Stimulated activated naive B cell treated with anti-CD40 and anti-IgM and Interleukin-4, amounts not matched to agents 10 μg/mL and 1 μg/mL and 100 μg/mL, for 72 hours (primary cell): ENCODE measurements at regions not wholly inside any gene's neighbourhood (a gene's known extent, or its start where the extent isn't known, plus 50 kb on each side); places are given as distances from the start of the nearest gene placed in this dataset.
"Not testable (repeated sequence)": the region's sequence is repeated elsewhere in the genome, so short reads cannot be mapped to it uniquely, and the experiment has no call there.

ENCODE experiments used
- ATAC-seq, 2 donors: fragments of 150-1000 bp; cut with Tn5 transposase; replicated peaks; 2 replicates each; pipeline ENCODE4 v1.10.0; 2021; ENCODE audit warnings: moderate library complexity in 1 of 2
- DNase-seq: peaks from one replicate; pipeline ENCODE4 v3.0.0; 2021
- H3K27ac Mint-ChIP-seq: one replicate; pipeline ENCODE4 v1.8.0; 2022; ENCODE audit warnings: mild to moderate bottlenecking, mixed read lengths
- H3K27me3 Mint-ChIP-seq, 2 donors: one replicate each; pipeline ENCODE4 v1.8.0; 2022; ENCODE audit warnings: mixed read lengths in 2 of 2
- H3K36me3 Mint-ChIP-seq, 2 donors: one replicate each; pipeline ENCODE4 v1.8.0; 2022; ENCODE audit warnings: mixed read lengths in 2 of 2, mild to moderate bottlenecking in 1 of 2
- H3K4me1 Mint-ChIP-seq, 2 donors: one replicate each; pipeline ENCODE4 v1.8.0; 2022; ENCODE audit warnings: mixed read lengths in 2 of 2, mild to moderate bottlenecking in 1 of 2
- H3K4me3 Mint-ChIP-seq, 2 donors: one replicate each; pipeline ENCODE4 v1.8.0; 2022; ENCODE audit warnings: mild to moderate bottlenecking in 2 of 2, mixed read lengths in 2 of 2, moderate library complexity in 1 of 2
- H3K9me3 Mint-ChIP-seq, 2 donors: one replicate each; pipeline ENCODE4 v1.8.0; 2022; ENCODE audit warnings: mixed read lengths in 2 of 2, mild to moderate bottlenecking in 1 of 2

DNA sequence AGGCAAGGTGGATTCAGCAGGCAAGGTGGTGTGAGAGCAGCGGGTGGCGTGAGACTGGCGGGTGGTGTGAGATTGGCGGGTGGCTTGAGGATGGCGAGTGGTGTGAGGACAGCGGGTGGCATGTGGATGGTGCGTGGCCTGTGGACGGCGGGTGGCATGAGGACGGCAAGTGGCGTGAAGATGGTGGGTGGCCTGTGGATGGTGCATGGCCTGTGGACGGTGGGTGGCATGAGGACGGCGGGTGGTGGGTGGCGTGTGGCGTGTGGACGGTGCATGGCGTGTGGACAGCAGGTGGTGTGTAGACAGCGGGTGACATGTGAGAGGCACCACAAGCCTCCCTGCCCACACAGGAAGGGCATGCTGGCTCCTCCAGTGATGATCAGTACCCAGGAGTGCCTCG lies 186.9 kb upstream of the SALL3 start:
- DNase-seq (no peak), ATAC-seq (no peak)
- H3K36me3 Mint-ChIP-seq, result no peaks in the 10 kb centered on the region
- H3K4me1 Mint-ChIP-seq, result no peaks in the 10 kb centered on the region
- H3K9me3 Mint-ChIP-seq, result peaks cover 1 to 7% of the 10 kb centered on the region in 2 donors
- no peak overlapping the region for H3K4me3 Mint-ChIP-seq
- H3K27me3 Mint-ChIP-seq, result peaks cover 0 to 5% of the 10 kb centered on the region in 2 donors
- no peak overlapping the region for H3K27ac Mint-ChIP-seq

DNA sequence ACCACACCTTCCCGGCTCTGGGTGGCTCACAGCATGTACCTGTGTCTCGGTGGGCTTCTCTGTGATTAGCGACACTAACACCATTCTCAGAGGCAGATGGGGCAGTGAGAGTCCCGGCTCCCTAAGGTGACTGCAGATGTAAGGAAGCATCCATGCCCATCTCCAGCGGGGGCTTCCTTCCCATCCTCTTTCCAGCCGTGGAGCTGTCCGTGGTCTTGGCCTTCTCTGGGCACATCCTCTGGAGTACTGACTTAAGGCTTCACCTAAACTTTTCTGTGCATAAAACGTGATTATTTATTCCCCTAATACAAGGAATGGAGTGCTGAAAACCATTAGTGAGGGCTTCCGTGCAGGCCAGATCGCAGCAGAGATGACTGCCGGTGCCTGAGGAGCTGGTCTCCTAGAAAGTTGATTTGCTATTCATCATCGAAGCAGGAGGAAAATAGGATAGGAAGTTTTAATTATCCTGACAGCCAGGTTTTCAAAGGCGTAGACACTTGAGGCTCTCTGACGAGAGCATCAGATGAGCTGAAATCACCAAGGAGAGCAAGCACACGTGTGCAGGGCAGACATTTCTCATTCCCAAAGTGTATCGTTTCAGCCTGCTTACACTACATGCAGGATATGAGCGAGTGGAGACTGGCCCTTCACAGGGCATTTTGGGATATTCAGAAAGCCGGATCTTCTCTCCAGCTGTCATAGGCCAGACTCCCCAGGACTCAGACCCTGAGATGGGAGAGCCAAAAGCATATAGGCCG lies 186.1 kb upstream of the SALL3 start:
- DNase-seq (no peak), ATAC-seq (no peak)
- H3K27ac Mint-ChIP-seq, result no peak overlapping the region
- H3K36me3 Mint-ChIP-seq, result no peaks in the 10 kb centered on the region
- H3K4me3 Mint-ChIP-seq, result no peak overlapping the region
- H3K9me3 Mint-ChIP-seq, result peaks cover 1 to 7% of the 10 kb centered on the region in 2 donors
- H3K4me1 Mint-ChIP-seq, result no peaks in the 10 kb centered on the region
- H3K27me3 Mint-ChIP-seq, result peaks cover 0 to 5% of the 10 kb centered on the region in 2 donors

DNA sequence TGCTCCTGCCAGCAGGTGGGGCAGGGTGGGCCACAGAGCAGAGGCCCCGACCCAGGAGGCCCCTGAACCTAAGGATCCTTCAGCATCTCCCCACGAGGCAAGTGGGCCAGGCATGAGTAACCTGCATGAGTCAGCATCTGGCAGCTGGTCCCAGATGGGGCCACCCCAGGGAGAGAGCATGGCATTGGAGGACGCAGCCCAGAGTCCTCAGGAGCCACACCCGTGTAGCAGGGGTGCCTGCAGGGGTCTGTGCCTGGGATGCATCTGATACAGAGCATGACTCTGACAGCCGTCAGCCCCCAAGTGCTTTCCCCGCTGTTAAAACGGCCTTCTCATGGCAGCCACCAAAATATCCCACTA lies 185.6 kb upstream of the SALL3 start:
- DNase-seq (no peak), ATAC-seq (no peak)
- no peaks in the 10 kb centered on the region for H3K4me1 Mint-ChIP-seq
- peaks cover 0 to 5% of the 10 kb centered on the region in 2 donors for H3K27me3 Mint-ChIP-seq
- H3K4me3 Mint-ChIP-seq, result no peak overlapping the region
- no peaks in the 10 kb centered on the region for H3K36me3 Mint-ChIP-seq
- H3K9me3 Mint-ChIP-seq, result peaks cover 1 to 7% of the 10 kb centered on the region in 2 donors
- no peak overlapping the region for H3K27ac Mint-ChIP-seq

DNA sequence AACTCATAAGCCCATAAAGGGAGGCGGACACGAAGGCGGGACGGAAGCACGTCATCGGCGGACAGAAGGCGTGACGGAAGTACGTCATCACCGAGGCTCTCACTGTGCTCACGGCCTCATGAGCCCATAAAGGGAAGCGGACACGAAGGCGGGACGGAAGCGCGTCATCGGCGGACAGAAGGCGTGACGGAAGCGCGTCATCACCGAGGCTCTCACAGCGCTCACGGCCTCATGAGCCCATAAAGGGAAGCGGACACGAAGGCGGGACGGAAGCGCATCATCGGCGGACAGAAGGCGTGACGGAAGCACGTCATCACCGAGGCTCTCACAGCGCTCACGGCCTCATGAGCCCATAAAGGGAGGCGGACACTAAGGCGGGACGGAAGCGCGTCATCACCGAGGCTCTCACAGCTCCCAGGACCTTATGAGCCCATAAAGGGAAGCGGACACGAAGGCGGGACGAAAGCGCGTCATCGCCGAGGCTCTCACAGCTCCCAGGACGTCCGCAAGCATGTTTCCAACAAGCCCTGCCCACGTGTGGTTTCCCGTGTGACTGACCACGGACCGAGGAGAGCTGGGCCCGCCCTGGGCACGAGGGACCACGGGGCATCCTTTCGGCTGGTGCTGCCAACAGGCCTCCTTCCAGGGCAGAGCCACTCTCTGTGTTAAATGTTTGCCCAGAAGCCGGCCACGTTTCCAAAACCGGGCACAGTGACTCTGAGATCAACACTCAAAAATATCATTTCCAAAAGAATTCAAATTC lies 182.7 kb upstream of the SALL3 start:
- H3K9me3 Mint-ChIP-seq, result peaks cover 3 to 11% of the 10 kb centered on the region in 2 donors
- no peaks in the 10 kb centered on the region for H3K27me3 Mint-ChIP-seq
- peak overlapping the region; percentile 14 for H3K27ac Mint-ChIP-seq
- no peak overlapping the region for H3K4me3 Mint-ChIP-seq
- DNase-seq, result no peak
- no peaks in the 10 kb centered on the region for H3K36me3 Mint-ChIP-seq
- no peaks in the 10 kb centered on the region for H3K4me1 Mint-ChIP-seq
- ATAC-seq, result no peak

DNA sequence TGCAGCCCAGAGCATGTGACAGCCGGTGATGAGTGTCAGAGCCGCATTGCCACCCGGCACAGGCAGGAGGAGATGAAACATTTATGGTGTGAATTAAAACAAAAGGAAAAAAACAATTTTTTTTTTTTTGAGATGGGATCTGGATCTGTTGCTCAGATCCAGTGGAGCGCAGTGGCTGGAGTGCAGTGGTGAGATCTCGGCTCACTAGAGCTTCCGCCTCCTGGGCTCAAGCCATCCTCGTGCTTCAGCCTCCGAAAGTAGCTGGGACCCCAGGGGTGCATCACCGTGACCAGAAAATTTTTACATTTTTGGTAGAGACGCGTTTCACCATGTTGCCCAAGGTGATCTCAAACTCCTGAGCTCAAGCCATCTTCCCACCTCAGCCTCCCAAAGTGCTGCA lies 182.1 kb upstream of the SALL3 start:
- Mint-ChIP-seq H3K36me3 (no peaks in the 10 kb centered on the region), H3K4me1 (no peaks in the 10 kb centered on the region), H3K27me3 (no peaks in the 10 kb centered on the region), H3K9me3 (peaks cover 3 to 11% of the 10 kb centered on the region in 2 donors), H3K4me3 (no peak overlapping the region), H3K27ac (no peak overlapping the region)
- ATAC-seq, result no peak
- no peak for DNase-seq

- Mint-ChIP-seq H3K4me3 (no peak overlapping the region), H3K27me3 (no peaks in the 10 kb centered on the region), H3K27ac (no peak overlapping the region), H3K4me1 (no peaks in the 10 kb centered on the region), H3K36me3 (no peaks in the 10 kb centered on the region), H3K9me3 (peaks cover 3 to 11% of the 10 kb centered on the region in 2 donors)
- ATAC-seq (no peak), DNase-seq (no peak)
These were observed 181.0 kb upstream of the SALL3 start for GRCh38 chr18:78798402-78799175.

DNA sequence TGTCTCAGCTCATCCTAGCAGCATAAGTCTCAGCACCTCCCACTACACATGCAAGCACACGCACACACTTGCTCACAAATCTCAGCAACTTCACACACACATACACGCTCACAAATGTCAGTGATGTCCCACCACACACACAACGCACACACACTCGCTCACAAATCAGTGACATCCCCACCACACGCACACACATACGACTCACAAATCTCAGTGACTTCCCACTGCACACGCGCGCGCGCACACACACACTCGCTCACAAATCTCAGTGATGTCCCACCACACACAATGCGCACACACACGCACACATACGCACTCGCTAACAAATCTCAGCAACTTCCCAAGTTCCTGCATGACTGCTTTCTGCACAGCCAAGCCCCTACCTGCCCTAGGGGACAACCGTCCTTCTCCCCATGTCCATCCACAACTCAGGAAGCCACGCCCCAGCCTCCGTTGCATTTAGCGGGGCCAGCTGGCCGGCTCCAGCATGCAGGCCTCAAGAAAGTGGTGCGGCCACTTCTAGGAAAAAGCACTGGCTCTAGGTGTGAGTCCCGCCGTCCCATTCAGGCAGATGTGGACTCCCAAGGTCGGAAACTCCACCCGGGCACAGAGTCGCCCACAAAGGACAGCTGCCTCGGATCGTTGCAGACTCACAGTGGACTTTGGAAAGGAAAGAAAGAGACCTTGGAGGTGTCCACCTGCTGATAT lies 180.1 kb upstream of the SALL3 start:
- no peak for DNase-seq
- Mint-ChIP-seq H3K27me3 (no peaks in the 10 kb centered on the region), H3K4me3 (no peak overlapping the region), H3K9me3 (peaks cover 3 to 11% of the 10 kb centered on the region in 2 donors), H3K36me3 (no peaks in the 10 kb centered on the region), H3K27ac (no peak overlapping the region), H3K4me1 (no peaks in the 10 kb centered on the region)
- no peak for ATAC-seq

DNA sequence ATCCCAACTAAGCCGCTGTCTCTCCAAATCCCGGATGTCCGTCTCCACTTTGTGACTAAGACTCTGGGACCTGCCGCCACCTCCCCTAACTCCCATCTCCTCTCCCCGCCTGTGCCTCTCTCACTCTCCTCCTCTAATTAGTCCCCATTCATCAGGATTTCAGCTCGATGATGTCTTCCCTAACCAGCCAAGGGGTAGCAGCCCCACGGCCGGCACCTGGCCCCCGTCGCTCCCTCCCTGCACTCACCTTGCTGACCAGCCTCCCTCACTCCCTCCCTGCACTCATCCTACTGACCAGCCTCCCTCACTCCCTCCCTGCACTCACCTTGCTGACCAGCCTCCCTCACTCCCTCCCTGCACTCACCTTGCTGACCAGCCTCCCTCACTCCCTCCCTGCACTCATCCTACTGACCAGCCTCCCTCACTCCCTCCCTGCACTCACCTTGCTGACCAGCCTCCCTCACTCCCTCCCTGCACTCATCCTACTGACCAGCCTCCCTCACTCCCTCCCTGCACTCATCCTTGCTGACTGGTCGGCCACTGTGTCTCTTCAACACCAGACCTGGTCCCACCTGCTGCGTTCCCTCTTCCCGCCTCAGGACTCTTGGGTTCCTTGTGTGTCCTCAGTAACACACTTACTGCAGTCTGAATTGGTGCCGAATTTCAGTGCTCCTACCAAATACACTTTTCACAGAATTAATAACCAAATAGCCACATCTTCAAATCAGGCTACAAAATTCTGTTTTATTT lies 179.3 kb upstream of the SALL3 start:
- not testable (repeated sequence) for DNase-seq, H3K36me3 Mint-ChIP-seq, ATAC-seq, H3K27ac Mint-ChIP-seq, H3K4me1 Mint-ChIP-seq, H3K4me3 Mint-ChIP-seq, H3K27me3 Mint-ChIP-seq
- peaks cover 3 to 11% of the 10 kb centered on the region in 2 donors for H3K9me3 Mint-ChIP-seq

DNA sequence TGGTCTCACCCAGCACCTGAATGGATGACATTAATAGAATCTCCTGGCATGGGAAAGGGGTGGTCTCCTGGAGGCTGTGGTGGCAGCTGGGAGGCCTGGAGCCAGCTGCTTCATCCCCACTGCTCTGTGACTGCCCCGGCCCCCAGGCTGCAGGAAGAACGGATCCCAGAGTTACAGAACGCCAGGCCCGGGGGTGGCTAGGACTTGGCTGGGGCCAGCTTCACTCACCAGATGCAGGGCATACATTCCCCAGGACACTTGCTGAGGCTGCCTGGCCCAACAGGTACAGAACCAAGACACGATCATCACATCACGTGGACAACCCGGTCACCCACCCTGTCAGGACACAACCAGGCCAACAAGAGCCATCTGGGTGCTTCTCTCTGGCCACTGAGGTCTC lies 178.6 kb upstream of the SALL3 start:
- ATAC-seq (no peak), DNase-seq (no peak)
- Mint-ChIP-seq H3K27ac (no peak overlapping the region), H3K4me1 (peaks cover 2 to 7% of the 10 kb centered on the region in 2 donors), H3K4me3 (no peak overlapping the region), H3K9me3 (peaks cover 3 to 11% of the 10 kb centered on the region in 2 donors), H3K36me3 (no peaks in the 10 kb centered on the region), H3K27me3 (peaks cover 0 to 4% of the 10 kb centered on the region in 2 donors)

DNA sequence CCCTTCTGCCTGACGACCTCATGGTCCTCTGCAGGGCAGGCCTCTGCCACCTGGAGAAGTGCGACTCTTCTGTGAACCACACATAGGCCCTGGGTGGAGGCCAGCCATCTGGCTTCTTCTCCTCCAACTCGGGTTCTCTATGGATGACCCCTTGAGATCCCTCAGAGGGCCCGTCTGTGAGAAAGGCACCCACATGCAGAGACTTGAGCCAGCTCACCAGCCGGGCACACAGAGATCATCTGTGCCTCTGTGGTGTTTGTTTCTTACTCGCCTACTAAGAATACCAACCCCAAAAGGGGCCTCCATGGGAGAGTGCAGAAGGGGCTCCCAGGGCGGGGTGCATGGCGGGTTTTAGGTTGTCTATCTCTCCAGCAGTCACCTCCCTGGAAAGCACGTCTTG lies 176.5 kb upstream of the SALL3 start:
- no peaks in the 10 kb centered on the region for H3K36me3 Mint-ChIP-seq
- peaks cover 2 to 7% of the 10 kb centered on the region in 2 donors for H3K4me1 Mint-ChIP-seq
- no peak overlapping the region for H3K27ac Mint-ChIP-seq

DNA sequence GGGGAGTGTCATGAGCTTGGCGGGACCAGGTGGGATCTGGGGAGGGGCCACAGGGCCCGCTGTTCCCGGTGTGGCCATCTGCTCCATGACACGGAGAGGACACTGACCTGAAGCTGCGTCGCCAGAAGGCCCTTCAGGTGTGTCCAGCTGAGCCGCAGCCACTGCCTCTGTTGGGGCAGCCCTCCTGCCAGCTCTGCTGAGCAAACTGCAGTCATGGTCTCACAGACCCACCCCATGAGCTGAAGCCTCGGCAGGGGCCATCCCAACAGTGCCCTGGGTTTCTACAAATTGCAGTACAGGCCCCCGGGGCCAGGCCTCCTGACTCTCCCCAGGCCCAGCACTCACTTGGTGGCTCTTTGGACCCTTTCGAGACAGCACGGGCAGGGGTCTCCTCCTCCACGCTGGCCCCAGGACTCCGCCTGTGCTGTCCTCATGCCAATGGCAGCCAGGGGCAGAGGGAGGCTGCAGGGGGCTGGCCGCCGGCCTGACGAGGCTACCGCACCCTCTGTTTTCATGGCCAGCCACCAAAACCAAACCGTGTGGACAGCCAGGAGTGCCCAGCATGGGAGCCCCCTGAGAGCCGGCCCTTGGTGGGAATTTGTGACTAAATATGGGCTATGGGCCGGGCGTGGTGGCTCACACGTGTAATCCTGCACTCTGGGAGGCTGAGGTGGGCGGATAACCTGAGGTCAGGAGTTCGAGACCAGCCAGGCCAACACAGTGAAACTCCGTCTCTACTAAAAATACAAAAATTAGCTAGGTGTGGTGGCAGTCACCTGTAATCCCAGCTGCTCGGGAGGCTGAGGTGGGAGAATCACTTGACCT lies 175.2 kb upstream of the SALL3 start:
- no peak overlapping the region for H3K27ac Mint-ChIP-seq
- H3K27me3 Mint-ChIP-seq, result peaks cover 0 to 4% of the 10 kb centered on the region in 2 donors

More for the DNA sequence above, 176.5 kb upstream of the SALL3 start:
- ATAC-seq (no peak), DNase-seq (no peak)
- peaks cover 2 to 5% of the 10 kb centered on the region in 2 donors for H3K9me3 Mint-ChIP-seq
- H3K4me3 Mint-ChIP-seq, result no peak overlapping the region
- H3K27me3 Mint-ChIP-seq, result peaks cover 0 to 4% of the 10 kb centered on the region in 2 donors

DNA sequence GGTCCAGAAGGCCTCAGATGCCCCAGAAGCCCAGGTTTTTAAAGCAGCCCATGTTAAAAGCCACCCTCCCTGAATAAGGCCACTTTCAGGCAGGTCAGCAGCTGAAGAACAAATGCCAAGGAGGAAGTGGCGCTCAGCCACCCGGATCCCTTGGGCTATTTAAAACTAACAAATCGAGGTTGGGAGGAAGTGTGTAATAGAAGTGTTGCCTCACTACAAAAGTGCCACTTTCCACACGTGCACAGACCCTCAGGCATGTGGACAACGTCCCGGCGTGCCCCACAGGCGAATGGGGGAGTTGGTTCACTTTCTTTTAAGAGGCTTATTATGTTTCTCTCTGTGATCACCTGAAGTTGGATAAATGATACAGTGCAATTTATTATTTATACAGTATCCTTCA lies 173.8 kb upstream of the SALL3 start:
- Mint-ChIP-seq H3K27me3 (peaks cover 0 to 4% of the 10 kb centered on the region in 2 donors), H3K36me3 (no peaks in the 10 kb centered on the region), H3K4me3 (no peak overlapping the region), H3K4me1 (peaks cover 2 to 7% of the 10 kb centered on the region in 2 donors), H3K9me3 (peaks cover 5 to 10% of the 10 kb centered on the region in 2 donors), H3K27ac (no peak overlapping the region)
- DNase-seq (no peak), ATAC-seq (no peak)

More for the DNA sequence above, 175.2 kb upstream of the SALL3 start:
- H3K36me3 Mint-ChIP-seq, result no peaks in the 10 kb centered on the region
- peaks cover 2 to 4% of the 10 kb centered on the region in 2 donors for H3K9me3 Mint-ChIP-seq
- ATAC-seq (no peak), DNase-seq (no peak)
- no peak overlapping the region for H3K4me3 Mint-ChIP-seq
- H3K4me1 Mint-ChIP-seq, result peaks cover 2 to 7% of the 10 kb centered on the region in 2 donors

DNA sequence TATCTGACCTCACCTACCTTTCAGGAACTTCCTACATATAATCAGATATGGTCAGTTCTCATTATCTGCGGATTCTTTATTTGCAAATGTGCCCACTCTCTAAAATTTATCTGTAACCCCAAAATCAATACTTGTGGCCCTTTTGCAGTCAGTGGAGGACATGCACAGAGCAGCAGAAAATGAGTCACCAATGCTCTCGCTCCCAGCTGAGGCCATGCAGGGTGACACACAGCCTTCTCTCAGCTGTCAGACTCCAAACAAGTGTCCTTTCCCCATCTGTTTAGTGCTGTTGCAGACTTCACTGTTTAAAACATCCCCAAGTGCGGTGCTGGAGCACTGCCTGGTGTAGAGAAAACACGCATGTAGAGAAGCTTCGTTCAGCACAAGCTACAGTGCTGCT lies 171.9 kb upstream of the SALL3 start:
- H3K27me3 Mint-ChIP-seq, result peaks cover 0 to 4% of the 10 kb centered on the region in 2 donors
- H3K27ac Mint-ChIP-seq, result no peak overlapping the region
- DNase-seq, result no peak
- peaks cover 2 to 7% of the 10 kb centered on the region in 2 donors for H3K4me1 Mint-ChIP-seq
- H3K4me3 Mint-ChIP-seq, result no peak overlapping the region
- peaks cover 5 to 10% of the 10 kb centered on the region in 2 donors for H3K9me3 Mint-ChIP-seq
- no peak for ATAC-seq
- no peaks in the 10 kb centered on the region for H3K36me3 Mint-ChIP-seq
